ENCODE measurements at regions not wholly inside any gene's neighbourhood (a gene's known extent, or its start where the extent isn't known, plus 50 kb on each side); places are given as distances from the start of the nearest gene placed in this dataset.

GRCh38 chr10:35896001-35896400 is 253.9 kb upstream of the FZD8 start:
- TF ChIP-seq CTCF (IDR thresholded peaks at IDR 0.05) = no peak
- TF ChIP-seq EZH2 (IDR thresholded peaks at IDR 0.05; ENCODE audit: borderline replicate concordance, insufficient read depth, low read depth, low read length, poor library complexity, severe bottlenecking) = no peak

Data from B cell (primary cell).